K562 (cell line): ENCODE measurements at regions not wholly inside any gene's neighbourhood (a gene's known extent, or its start where the extent isn't known, plus 50 kb on each side); places are given as distances from the start of the nearest gene placed in this dataset.
"Not testable (repeated sequence)": the region's sequence is repeated elsewhere in the genome, so short reads cannot be mapped to it uniquely, and the experiment has no call there.

Experiments used
- ATAC-seq: fragments of 200-7000 bp; cut with Tn5 transposase; 3 replicates; pipeline ENCODE4 v1.9.1; 2020; ENCODE audit warnings: moderate library complexity
- BruUV-seq: library from RNA; stranded (reverse); fragments of 400-500 nt; replicated peaks from 2 replicates; lab custom pipeline; 2021; lab: Mats Ljungman, UMichigan
- CTCF ChIA-PET: fragments of 300-600 bp; formaldehyde crosslinking; extraction: SDS; loops from one replicate; lab custom pipeline; 2021; ENCODE audit warnings: low intra/inter-chr PET ratio; lab: Yijun Ruan, JAX
- POLR2A ChIA-PET: fragments of 300-600, 350-650 bp; sonication (Branson Sonifier 250); formaldehyde crosslinking; extraction: SDS; loops from one replicate; lab custom pipeline; 2021; ENCODE audit warnings: antibody characterized with exemption, inconsistent platforms; lab: Yijun Ruan, JAX
- DNase-seq, 4 experiments: peaks; one replicate each; pipeline versions ENCODE4 v3.0.0 to v3.0.0-alpha.2; 2011 to 2018; ENCODE audit warnings: low spot score in 3 of 4, mixed read lengths in 3 of 4; ENCODE audit errors: extremely low read depth in 1 of 4
- FAIRE-seq: peaks from 2 replicates; lab custom pipeline; 2011; peaks lifted over from hg19 to GRCh38; lab: Jason Lieb, UNC
- H2AFZ ChIP-seq: 2 replicates; pipeline ENCODE4 v1.6.0; 2011; ENCODE audit warnings: low read depth, low read length, control low read depth, inconsistent platforms
- H3K27ac ChIP-seq: fragments of 200-600 bp; 3 replicates; pipeline ENCODE4 v1.8.0; 2011; ENCODE audit warnings: low read depth, mild to moderate bottlenecking, control low read depth, inconsistent platforms, low read length, moderate library complexity, mixed read lengths; ENCODE audit errors: extremely low read depth
- H3K27me3 ChIP-seq, 2 experiments: fragments of 300-600 bp in 1 of 2; 2 replicates in 1 of 2; 3 replicates in 1 of 2; pipeline versions ENCODE4 v1.6.0 to v1.8.0; 2011; ENCODE audit warnings: inconsistent platforms in 2 of 2, low read length in 2 of 2, mild to moderate bottlenecking in 1 of 2, mixed read lengths in 1 of 2, moderate library complexity in 1 of 2; ENCODE audit not compliant: control insufficient read depth in 2 of 2, insufficient read depth in 2 of 2
- H3K36me3 ChIP-seq: fragments of 300-600 bp; 3 replicates; pipeline ENCODE4 v1.8.0; 2011; ENCODE audit warnings: mild to moderate bottlenecking, low read length, inconsistent platforms; ENCODE audit not compliant: control insufficient read depth, insufficient read depth
- H3K4me1 ChIP-seq, 2 experiments: fragments of 200-600 bp in 1 of 2; replicated peaks in 1 of 2; 2 replicates in 1 of 2; 3 replicates in 1 of 2; pipeline versions ENCODE4 v1.5.1 to v1.8.0; 2011; ENCODE audit warnings: inconsistent platforms in 2 of 2, low read length in 2 of 2, mild to moderate bottlenecking in 1 of 2, mixed read lengths in 1 of 2, moderate library complexity in 1 of 2; ENCODE audit not compliant: control insufficient read depth in 2 of 2, insufficient read depth in 2 of 2
- H3K4me2 ChIP-seq: 2 replicates; pipeline ENCODE4 v1.6.1; 2011; ENCODE audit warnings: low read length, control low read depth, inconsistent platforms, mixed read lengths; ENCODE audit not compliant: insufficient read depth
- H3K4me3 ChIP-seq: fragments of 200-600 bp; sonication (generic), shearing (Covaris generic); 2 replicates; pipeline ENCODE4 v1.5.1; 2016; ENCODE audit warnings: control low read depth, inconsistent platforms
- H3K79me2 ChIP-seq: fragments of 200-600 bp; 3 replicates; pipeline ENCODE4 v1.8.0; 2011; ENCODE audit warnings: low read length, inconsistent platforms; ENCODE audit not compliant: control insufficient read depth, insufficient read depth
- H3K9ac ChIP-seq, 2 experiments: 2 replicates each; pipeline versions ENCODE4 v1.6.0 to v1.6.1; 2011; ENCODE audit warnings: low read depth in 2 of 2, low read length in 2 of 2, control low read depth in 1 of 2, inconsistent platforms in 1 of 2, mild to moderate bottlenecking in 1 of 2, mixed read lengths in 1 of 2; ENCODE audit not compliant: insufficient read depth in 1 of 2
- H3K9me1 ChIP-seq: one replicate; pipeline ENCODE4 v1.6.0; 2011; ENCODE audit warnings: inconsistent platforms, mild to moderate bottlenecking, low read length, moderate library complexity; ENCODE audit not compliant: control insufficient read depth, insufficient read depth
- H3K9me3 ChIP-seq: replicated peaks from 2 replicates; pipeline ENCODE4 v1.5.1; 2011; ENCODE audit warnings: low read depth, low read length, inconsistent platforms; ENCODE audit not compliant: control insufficient read depth, insufficient read depth
- H4K20me1 ChIP-seq: replicated peaks from 2 replicates; pipeline ENCODE4 v1.6.1; 2011; ENCODE audit warnings: low read length, inconsistent platforms, mixed read lengths; ENCODE audit not compliant: control insufficient read depth, insufficient read depth
- C11orf30 ChIP-seq: fragments of 450-650 bp; IDR thresholded peaks from 2 replicates; pipeline ENCODE4 v1.6.1; 2016; ENCODE audit warnings: low read depth, mild to moderate bottlenecking
- KLF13 ChIP-seq: fragments of 450-650 bp; IDR thresholded peaks from 2 replicates; pipeline ENCODE4 v1.6.1; 2016; ENCODE audit warnings: missing genetic modification characterization, low read depth, mild to moderate bottlenecking, missing compliant biosample characterization, moderate library complexity, borderline replicate concordance
- MAFF ChIP-seq: IDR thresholded peaks from 2 replicates; pipeline ENCODE4 v1.6.1; 2012; ENCODE audit warnings: low read length, improper control_type of control experiment
- MAFG ChIP-seq: fragments of 450-650 bp; conservative IDR thresholded peaks from 2 replicates; pipeline ENCODE4 v1.6.1; 2016; ENCODE audit warnings: missing genetic modification characterization, missing compliant biosample characterization
- MAFK ChIP-seq: IDR thresholded peaks from 2 replicates; pipeline ENCODE4 v1.6.1; 2011; ENCODE audit warnings: low read length, improper control_type of control experiment
- NFE2 ChIP-seq: IDR thresholded peaks from 2 replicates; pipeline ENCODE4 v1.6.1; 2014; ENCODE audit warnings: antibody characterized with exemption, low read depth
- NFE2L1 ChIP-seq: fragments of 450-650 bp; IDR thresholded peaks from 2 replicates; pipeline ENCODE4 v1.6.1; 2016; ENCODE audit warnings: missing genetic modification characterization, low read depth, mild to moderate bottlenecking, missing compliant biosample characterization, moderate library complexity, borderline replicate concordance
- OTX1 ChIP-seq: fragments of 450-650 bp; formaldehyde crosslinking; IDR thresholded peaks from 2 replicates; pipeline ENCODE4 v1.4.0; 2022; ENCODE audit warnings: mild to moderate bottlenecking
- PHF20 ChIP-seq: fragments of 450-650 bp; IDR thresholded peaks from 2 replicates; pipeline ENCODE4 v1.6.1; 2018; ENCODE audit not compliant: partially characterized antibody
- ZNF316 ChIP-seq: fragments of 450-650 bp; IDR thresholded peaks from 2 replicates; pipeline ENCODE4 v1.6.1; 2016
- WGBS: fragments of 100-300 bp; shearing (Covaris generic); methylation state at CpG from one replicate; pipeline ENCODE4 v1.1.6; 2016; ENCODE audit warnings: low coverage, mixed read lengths; ENCODE audit not compliant: insufficient coverage; ENCODE audit errors: missing lambda C conversion rate; 5-methylcytosine and 5-hydroxymethylcytosine counted together
- in situ Hi-C: fragments of 300-500 bp; cut with MboI; formaldehyde crosslinking; loops from 4 replicates; pipeline ENCODE4 v1.15.0; 2018; ENCODE audit warnings: inconsistent platforms, mixed read lengths
- intact Hi-C: fragments of 100-400 bp; cut with micrococcal nuclease; formaldehyde crosslinking; loops from 2 replicates; pipeline ENCODE4 v1.14.2; 2022

DNA sequence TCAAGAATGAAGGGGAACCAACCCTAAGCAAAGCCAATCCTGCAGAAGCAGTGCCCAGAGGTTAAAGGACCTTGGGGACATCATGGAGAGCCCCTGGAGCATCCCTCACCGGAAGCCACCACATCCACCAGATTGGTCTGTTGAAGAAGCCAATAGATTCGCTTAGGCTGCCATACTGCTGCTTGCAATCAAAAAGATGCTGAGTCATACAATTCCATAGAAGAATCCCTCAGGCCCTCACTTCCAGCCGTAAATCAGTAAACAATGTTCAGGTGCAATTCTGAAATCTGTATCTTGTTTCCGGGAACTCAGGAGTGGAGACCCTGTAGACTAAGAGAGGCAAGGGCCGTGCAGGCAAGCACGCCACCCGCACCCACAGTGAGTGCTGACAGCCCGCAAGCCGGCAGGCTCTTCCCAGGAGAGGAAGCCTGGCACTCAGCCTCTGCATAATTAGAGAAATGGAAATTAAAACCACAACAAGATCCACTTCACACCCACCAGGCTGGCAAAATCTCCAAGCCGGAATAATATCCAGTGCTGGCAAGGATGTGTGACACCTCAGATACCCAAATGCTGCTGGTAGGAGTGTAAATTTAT is 156.4 kb upstream of the FOXD4L5 start:
- H3K9ac ChIP-seq, H3K4me3 ChIP-seq, ATAC-seq, H3K9me3 ChIP-seq, H3K4me1 ChIP-seq, CTCF ChIA-PET, H3K9me1 ChIP-seq, intact Hi-C loops, DNase-seq, BruUV-seq, H3K79me2 ChIP-seq, H3K27ac ChIP-seq, H3K36me3 ChIP-seq, POLR2A ChIA-PET, FAIRE-seq, in situ Hi-C loops, H3K27me3 ChIP-seq, H4K20me1 ChIP-seq, H2AFZ ChIP-seq, H3K4me2 ChIP-seq: not testable (repeated sequence)
- 56% methylated on average over 8 of the region's 10 CpGs for WGBS
- peak; percentile 69 for TF ChIP-seq ZNF316
- 0 out of 2 replicates have a peak, but pooled peaks have one; percentile 29 for TF ChIP-seq NFE2L1 (tag)
- peak; percentile 60; the same call in 1 of the 2 replicates for TF ChIP-seq MAFF
- peak; percentile 87 for TF ChIP-seq MAFG (tag)
- TF ChIP-seq NFE2 = peak; percentile 37; the same call in 1 of the 2 replicates
- peak; percentile 73 for TF ChIP-seq C11orf30
- TF ChIP-seq MAFK = peak; percentile 58; the same call in 1 of the 2 replicates

GRCh38 chr9:65437724-65438123 is 152.7 kb upstream of the FOXD4L5 start:
- no peaks in the 10 kb centered on the region for H3K9me3 ChIP-seq
- no peak overlapping the region for H3K9ac ChIP-seq
- H2AFZ ChIP-seq = no peak overlapping the region
- no peak overlapping the region for H3K4me3 ChIP-seq
- ChIA-PET POLR2A (no interaction called here), CTCF (no interaction called here)
- H3K4me1 ChIP-seq = no peaks in the 10 kb centered on the region
- WGBS = 0% methylated on average over 2 of the region's 2 CpGs
- H3K79me2 ChIP-seq = no peaks in the 10 kb centered on the region
- no peak overlapping the region for H3K27ac ChIP-seq
- TF ChIP-seq PHF20 (peak; percentile 32), KLF13 (tag) (no peak), OTX1 (CRISPR knock-in tag) (0 out of 2 replicates have a peak, but pooled peaks have one; percentile 32)
- no peaks in the 10 kb centered on the region for H4K20me1 ChIP-seq
- in situ Hi-C loops = no loop called here
- no peak for ATAC-seq
- no peaks in the 10 kb centered on the region for H3K9me1 ChIP-seq
- no peaks in the 10 kb centered on the region for H3K27me3 ChIP-seq
- intact Hi-C loops = no loop called here
- no peak for FAIRE-seq
- H3K36me3 ChIP-seq = no peaks in the 10 kb centered on the region
- no TSS peak for BruUV-seq
- DNase-seq = no peak
- no peak overlapping the region for H3K4me2 ChIP-seq
